Ovary (tissue), 3 donors: ENCODE measurements at regions not wholly inside any gene's neighbourhood (a gene's known extent, or its start where the extent isn't known, plus 50 kb on each side); places are given as distances from the start of the nearest gene placed in this dataset.
"Not testable (repeated sequence)": the region's sequence is repeated elsewhere in the genome, so short reads cannot be mapped to it uniquely, and the experiment has no call there.

ENCODE experiments used
- CTCF ChIP-seq, 3 donors: fragments of 450-650 bp in 2 of 3; fragments of 200-600 bp in 1 of 3; IDR thresholded peaks; one replicate each; pipeline versions ENCODE4 v1.5.1 to v1.8.0; 2016 to 2022; ENCODE audit warnings: antibody characterized with exemption in 3 of 3, mild to moderate bottlenecking in 1 of 3
- POLR2A ChIP-seq: fragments of 450-650 bp; IDR thresholded peaks from one replicate; pipeline ENCODE4 v1.6.1; 2017; ENCODE audit warnings: antibody characterized with exemption, mild to moderate bottlenecking, moderate library complexity
- donor health status: DM: no; HTN: no; CAD: no.

DNA sequence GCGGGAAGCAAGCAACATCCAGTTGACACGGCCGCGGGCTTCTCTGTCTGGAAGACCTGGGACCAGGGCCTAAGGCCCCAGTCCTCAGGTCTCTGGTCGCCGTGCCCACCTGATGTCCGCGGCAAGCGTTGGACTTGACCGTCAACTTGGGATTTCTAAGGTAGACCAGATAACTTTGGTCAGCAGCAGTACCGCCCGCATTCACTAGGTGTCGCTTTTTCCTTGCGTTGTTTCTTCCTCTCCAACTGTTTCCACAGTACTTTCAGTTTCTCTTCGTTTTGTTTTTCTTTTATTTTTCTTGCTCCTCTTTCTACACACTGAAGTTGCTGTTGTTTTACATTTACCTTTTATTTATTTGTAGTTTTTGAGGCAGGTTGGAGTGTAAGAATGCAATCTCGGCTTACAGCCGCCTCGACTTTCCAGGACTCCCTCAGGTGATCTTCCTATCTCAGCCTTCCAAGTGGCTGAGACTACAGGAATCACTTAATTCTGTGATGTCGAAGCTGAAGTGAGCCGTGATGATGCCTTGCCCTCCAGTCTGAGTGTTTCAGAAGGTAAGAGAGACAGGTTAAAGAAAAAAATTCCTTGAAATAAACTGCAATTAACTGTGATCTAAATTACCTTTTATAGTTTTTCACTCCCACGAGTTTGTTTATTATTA, 2140.8 kb upstream of the TPTE start:
- not testable (repeated sequence) for TF ChIP-seq POLR2A; CTCF (IDR thresholded peaks at IDR 0.05)
